Nucleus accumbens (tissue), 56 donors: ENCODE measurements at regions not wholly inside any gene's neighbourhood (a gene's known extent, or its start where the extent isn't known, plus 50 kb on each side); places are given as distances from the start of the nearest gene placed in this dataset.

ENCODE experiments used
- DNase-seq, 56 donors: peaks; one replicate each; lab custom pipeline; 2025; lab: John Stamatoyannopoulos, UW

- no peak for DNase-seq
Measured at GRCh38 chr2:200052627-200053026, 97.2 kb downstream of the MAIP1 start.

GRCh38 chr2:200054681-200055468 lies 99.5 kb downstream of the MAIP1 start:
- no peak for DNase-seq

GRCh38 chr2:200056105-200056504 lies 100.7 kb downstream of the MAIP1 start:
- no peak for DNase-seq

- no peak for DNase-seq
Measured at GRCh38 chr2:200063155-200063554, 107.8 kb downstream of the MAIP1 start.

GRCh38 chr2:200064879-200065278 lies 109.5 kb downstream of the MAIP1 start:
- DNase-seq, result no peak

GRCh38 chr2:200065477-200065876 lies 110.1 kb downstream of the MAIP1 start:
- DNase-seq, result no peak

- DNase-seq, result no peak
Measured at GRCh38 chr2:200066417-200066816, 111.0 kb downstream of the MAIP1 start.

- no peak for DNase-seq
Measured at GRCh38 chr2:200068642-200069041, 113.3 kb downstream of the MAIP1 start.

GRCh38 chr2:200077210-200077650 lies 121.8 kb downstream of the MAIP1 start:
- DNase-seq, result no peak

GRCh38 chr2:200077838-200078237 lies 122.5 kb downstream of the MAIP1 start:
- no peak for DNase-seq

- no peak for DNase-seq
Measured at GRCh38 chr2:200079356-200079755, 124.0 kb downstream of the MAIP1 start.

GRCh38 chr2:200081236-200081635 lies 125.9 kb downstream of the MAIP1 start:
- no peak for DNase-seq

GRCh38 chr2:200081811-200082210 lies 126.4 kb downstream of the MAIP1 start:
- DNase-seq, result no peak

- no peak for DNase-seq
Measured at GRCh38 chr2:200084036-200084435, 128.7 kb downstream of the MAIP1 start.

GRCh38 chr2:200086911-200087310 lies 131.5 kb downstream of the MAIP1 start:
- DNase-seq, result no peak

- no peak for DNase-seq
Measured at GRCh38 chr2:200087451-200087850, 132.1 kb downstream of the MAIP1 start.

GRCh38 chr2:200089040-200089755 lies 133.8 kb downstream of the MAIP1 start:
- DNase-seq, result no peak

GRCh38 chr2:200089756-200090109 lies 134.4 kb downstream of the MAIP1 start:
- DNase-seq, result no peak

- no peak for DNase-seq
Measured at GRCh38 chr2:200090683-200091082, 135.3 kb downstream of the MAIP1 start.

GRCh38 chr2:200091126-200091525 lies 135.7 kb downstream of the MAIP1 start:
- DNase-seq, result no peak

- no peak for DNase-seq
Measured at GRCh38 chr2:200092235-200092634, 136.9 kb downstream of the MAIP1 start.

- no peak for DNase-seq
Measured at GRCh38 chr2:200095436-200095835, 140.1 kb downstream of the MAIP1 start.
